ENCODE measurements at regions not wholly inside any gene's neighbourhood (a gene's known extent, or its start where the extent isn't known, plus 50 kb on each side); places are given as distances from the start of the nearest gene placed in this dataset.

- Histone ChIP-seq H3K4me2 (ENCODE audit: insufficient read depth, insufficient read length, low read length) (no peak overlapping the region), H2BK20ac (ENCODE audit: low read depth, low read length, poor library complexity, severe bottlenecking) (no peak overlapping the region), H3K56ac (ENCODE audit: insufficient read length, low read depth, low read length) (no peak overlapping the region), H3K23me2 (ENCODE audit: insufficient read length, low read depth, low read length, poor library complexity, severe bottlenecking) (no peaks in the 10 kb centered on the region), H3T11ph (ENCODE audit: low read length) (no peak overlapping the region), H2BK15ac (ENCODE audit: low read depth, low read length) (no peak overlapping the region), H3K9me3 (ENCODE audit: control insufficient read depth, low read depth, low read length) (no peaks in the 10 kb centered on the region), H3K18ac (ENCODE audit: insufficient read length, low read depth, low read length) (no peak overlapping the region), H3K79me2 (ENCODE audit: insufficient read depth, low read length) (no peaks in the 10 kb centered on the region), H3K14ac (ENCODE audit: insufficient read depth, low read length) (no peak overlapping the region), H2BK12ac (ENCODE audit: insufficient read length, low read depth, low read length) (no peak overlapping the region), H4K91ac (ENCODE audit: insufficient read length, low read depth, low read length) (no peak overlapping the region), H2AK5ac (ENCODE audit: insufficient read length, low read length) (no peak overlapping the region), H2BK5ac (ENCODE audit: insufficient read length, low read length) (no peak overlapping the region), H4K5ac (ENCODE audit: insufficient read length, low read depth, low read length) (no peak overlapping the region), H3K4me1 (ENCODE audit: insufficient read depth, low read length) (no peaks in the 10 kb centered on the region), H3K27ac (ENCODE audit: insufficient read length, low read depth, low read length) (no peak overlapping the region), H3K9ac (ENCODE audit: extremely low read depth, insufficient read length, low read length) (no peak overlapping the region), H4K8ac (replicated peaks; ENCODE audit: insufficient read length, low read depth, low read length) (no peak overlapping the region), H3K27me3 (ENCODE audit: insufficient read depth, low read length) (no peaks in the 10 kb centered on the region), H3K79me1 (ENCODE audit: insufficient read depth, low read depth, low read length, poor library complexity, severe bottlenecking) (no peaks in the 10 kb centered on the region), H4K20me1 (ENCODE audit: control insufficient read depth, insufficient read depth, insufficient read length) (no peaks in the 10 kb centered on the region), H3K23ac (ENCODE audit: insufficient read length, low read depth, low read length) (no peak overlapping the region), H2BK120ac (ENCODE audit: low read depth, low read length, poor library complexity, severe bottlenecking) (no peak overlapping the region), H2AFZ (ENCODE audit: low read length) (no peak overlapping the region), H3K4ac (ENCODE audit: low read depth, low read length) (no peak overlapping the region)
- WGBS (ENCODE audit: extremely low coverage, insufficient read length, low lambda C conversion rate) = no CpG with 5 or more reads among the region's 4 CpGs
- Mint-ChIP-seq H3K9me3 (no peaks in the 10 kb centered on the region; a peak in 1 of 5 replicates), H3K36me3 (ENCODE audit: insufficient read depth in 1 of 3, low read depth in 3 of 3) (no peaks in the 10 kb centered on the region), H3K27me3 (ENCODE audit: low read depth) (no peaks in the 10 kb centered on the region), H3K4me3 (no peak overlapping the region), H3K27ac (no peak overlapping the region), H3K4me1 (no peaks in the 10 kb centered on the region)
- no peak for TF ChIP-seq CTCF (conservative IDR thresholded peaks at IDR 0.05)
- no peak for DNase-seq
Observed at GRCh38 chr1:60818969-60819701, 263.2 kb upstream of the NFIA start.
